HL-60 (cell line): ENCODE measurements at regions not wholly inside any gene's neighbourhood (a gene's known extent, or its start where the extent isn't known, plus 50 kb on each side); places are given as distances from the start of the nearest gene placed in this dataset.

Source experiments
- DNase-seq, 2 experiments: peaks; one replicate each; pipeline ENCODE4 v3.0.0-alpha.2; 2010 to 2020; ENCODE audit warnings: low read depth in 1 of 2, low spot score in 1 of 2
- H3K27ac ChIP-seq: fragments of 250-450 bp; sonication (Bioruptor Pico); replicated peaks from 2 replicates; pipeline ENCODE4 v1.5.1; 2020; ENCODE audit warnings: mild to moderate bottlenecking, moderate library complexity
- H3K27me3 ChIP-seq: fragments of 250-450 bp; sonication (Bioruptor Pico); 2 replicates; pipeline ENCODE4 v1.5.1; 2021; ENCODE audit warnings: mild to moderate bottlenecking, moderate library complexity; ENCODE audit not compliant: insufficient read depth, poor library complexity, severe bottlenecking
- H3K4me3 ChIP-seq: replicated peaks from 2 replicates; pipeline ENCODE4 v1.5.1; 2011; ENCODE audit warnings: mild to moderate bottlenecking, control low read depth, low read length; ENCODE audit not compliant: insufficient read depth
- GABPA ChIP-seq: IDR thresholded peaks from 2 replicates; pipeline ENCODE4 v1.6.1; 2012; ENCODE audit warnings: low read depth
- POLR2AphosphoS5 ChIP-seq: IDR thresholded peaks from 2 replicates; pipeline ENCODE4 v1.6.1; 2012; ENCODE audit warnings: low read depth
- SPI1 ChIP-seq: IDR thresholded peaks from 2 replicates; pipeline ENCODE4 v1.6.1; 2012; ENCODE audit warnings: low read depth, mild to moderate bottlenecking, borderline replicate concordance
- TF ChIP-seq, protein P1 (sequence below): IDR thresholded peaks from 2 replicates; pipeline ENCODE4 v1.6.1; 2012; ENCODE audit warnings: low read depth; ENCODE audit not compliant: insufficient replicate concordance
- TF ChIP-seq, protein P2 (sequence below): IDR thresholded peaks from one replicate; pipeline ENCODE4 v1.5.1; 2011; ENCODE audit warnings: low read length, control low read depth, inconsistent platforms; ENCODE audit not compliant: insufficient read depth

DNA sequence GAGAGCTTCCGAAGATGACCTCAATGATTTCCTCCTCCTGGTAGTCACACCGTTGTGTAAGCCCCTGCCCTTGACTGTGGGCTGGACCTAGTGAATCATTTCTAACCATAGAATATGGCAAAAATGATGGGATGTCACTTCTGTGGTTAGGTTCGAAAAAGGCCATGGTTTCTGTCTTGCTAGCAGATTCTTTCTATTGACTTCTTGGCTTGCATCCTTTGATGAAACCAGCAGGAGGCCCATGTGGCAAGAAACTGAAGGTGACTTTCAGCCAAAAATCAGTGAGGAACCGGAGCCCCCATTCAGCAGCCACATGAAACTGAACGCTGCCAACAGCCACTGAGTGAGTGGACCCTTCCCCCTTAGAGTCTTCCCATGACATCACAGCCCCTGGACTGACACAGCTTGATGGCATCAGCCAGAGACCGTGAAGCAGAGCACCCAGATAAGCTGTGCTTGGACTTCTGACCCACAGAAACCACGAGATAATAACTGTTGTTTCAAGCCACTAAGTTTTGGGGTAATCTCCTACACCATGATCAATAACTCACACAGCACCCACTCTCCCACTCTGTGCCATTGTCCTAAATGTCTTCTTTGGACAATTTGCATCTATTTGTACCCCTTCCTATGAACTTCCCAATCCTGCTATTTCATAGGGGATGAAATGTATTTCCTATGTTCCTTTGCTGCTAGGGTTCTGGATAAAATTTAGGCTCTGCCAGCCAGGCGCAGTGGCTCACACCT is 148.0 kb upstream of the STX18 start:
- Histone ChIP-seq H3K27me3 (no peaks in the 10 kb centered on the region), H3K27ac (no peak overlapping the region), H3K4me3 (no peak overlapping the region)
- TF ChIP-seq GABPA, result no peak
- TF ChIP-seq, protein P1, sequence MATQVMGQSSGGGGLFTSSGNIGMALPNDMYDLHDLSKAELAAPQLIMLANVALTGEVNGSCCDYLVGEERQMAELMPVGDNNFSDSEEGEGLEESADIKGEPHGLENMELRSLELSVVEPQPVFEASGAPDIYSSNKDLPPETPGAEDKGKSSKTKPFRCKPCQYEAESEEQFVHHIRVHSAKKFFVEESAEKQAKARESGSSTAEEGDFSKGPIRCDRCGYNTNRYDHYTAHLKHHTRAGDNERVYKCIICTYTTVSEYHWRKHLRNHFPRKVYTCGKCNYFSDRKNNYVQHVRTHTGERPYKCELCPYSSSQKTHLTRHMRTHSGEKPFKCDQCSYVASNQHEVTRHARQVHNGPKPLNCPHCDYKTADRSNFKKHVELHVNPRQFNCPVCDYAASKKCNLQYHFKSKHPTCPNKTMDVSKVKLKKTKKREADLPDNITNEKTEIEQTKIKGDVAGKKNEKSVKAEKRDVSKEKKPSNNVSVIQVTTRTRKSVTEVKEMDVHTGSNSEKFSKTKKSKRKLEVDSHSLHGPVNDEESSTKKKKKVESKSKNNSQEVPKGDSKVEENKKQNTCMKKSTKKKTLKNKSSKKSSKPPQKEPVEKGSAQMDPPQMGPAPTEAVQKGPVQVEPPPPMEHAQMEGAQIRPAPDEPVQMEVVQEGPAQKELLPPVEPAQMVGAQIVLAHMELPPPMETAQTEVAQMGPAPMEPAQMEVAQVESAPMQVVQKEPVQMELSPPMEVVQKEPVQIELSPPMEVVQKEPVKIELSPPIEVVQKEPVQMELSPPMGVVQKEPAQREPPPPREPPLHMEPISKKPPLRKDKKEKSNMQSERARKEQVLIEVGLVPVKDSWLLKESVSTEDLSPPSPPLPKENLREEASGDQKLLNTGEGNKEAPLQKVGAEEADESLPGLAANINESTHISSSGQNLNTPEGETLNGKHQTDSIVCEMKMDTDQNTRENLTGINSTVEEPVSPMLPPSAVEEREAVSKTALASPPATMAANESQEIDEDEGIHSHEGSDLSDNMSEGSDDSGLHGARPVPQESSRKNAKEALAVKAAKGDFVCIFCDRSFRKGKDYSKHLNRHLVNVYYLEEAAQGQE, result no peak
- TF ChIP-seq, protein P2, sequence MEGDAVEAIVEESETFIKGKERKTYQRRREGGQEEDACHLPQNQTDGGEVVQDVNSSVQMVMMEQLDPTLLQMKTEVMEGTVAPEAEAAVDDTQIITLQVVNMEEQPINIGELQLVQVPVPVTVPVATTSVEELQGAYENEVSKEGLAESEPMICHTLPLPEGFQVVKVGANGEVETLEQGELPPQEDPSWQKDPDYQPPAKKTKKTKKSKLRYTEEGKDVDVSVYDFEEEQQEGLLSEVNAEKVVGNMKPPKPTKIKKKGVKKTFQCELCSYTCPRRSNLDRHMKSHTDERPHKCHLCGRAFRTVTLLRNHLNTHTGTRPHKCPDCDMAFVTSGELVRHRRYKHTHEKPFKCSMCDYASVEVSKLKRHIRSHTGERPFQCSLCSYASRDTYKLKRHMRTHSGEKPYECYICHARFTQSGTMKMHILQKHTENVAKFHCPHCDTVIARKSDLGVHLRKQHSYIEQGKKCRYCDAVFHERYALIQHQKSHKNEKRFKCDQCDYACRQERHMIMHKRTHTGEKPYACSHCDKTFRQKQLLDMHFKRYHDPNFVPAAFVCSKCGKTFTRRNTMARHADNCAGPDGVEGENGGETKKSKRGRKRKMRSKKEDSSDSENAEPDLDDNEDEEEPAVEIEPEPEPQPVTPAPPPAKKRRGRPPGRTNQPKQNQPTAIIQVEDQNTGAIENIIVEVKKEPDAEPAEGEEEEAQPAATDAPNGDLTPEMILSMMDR, result no peak
- no peak for TF ChIP-seq POLR2AphosphoS5
- TF ChIP-seq SPI1, result no peak
- no peak for DNase-seq

DNA sequence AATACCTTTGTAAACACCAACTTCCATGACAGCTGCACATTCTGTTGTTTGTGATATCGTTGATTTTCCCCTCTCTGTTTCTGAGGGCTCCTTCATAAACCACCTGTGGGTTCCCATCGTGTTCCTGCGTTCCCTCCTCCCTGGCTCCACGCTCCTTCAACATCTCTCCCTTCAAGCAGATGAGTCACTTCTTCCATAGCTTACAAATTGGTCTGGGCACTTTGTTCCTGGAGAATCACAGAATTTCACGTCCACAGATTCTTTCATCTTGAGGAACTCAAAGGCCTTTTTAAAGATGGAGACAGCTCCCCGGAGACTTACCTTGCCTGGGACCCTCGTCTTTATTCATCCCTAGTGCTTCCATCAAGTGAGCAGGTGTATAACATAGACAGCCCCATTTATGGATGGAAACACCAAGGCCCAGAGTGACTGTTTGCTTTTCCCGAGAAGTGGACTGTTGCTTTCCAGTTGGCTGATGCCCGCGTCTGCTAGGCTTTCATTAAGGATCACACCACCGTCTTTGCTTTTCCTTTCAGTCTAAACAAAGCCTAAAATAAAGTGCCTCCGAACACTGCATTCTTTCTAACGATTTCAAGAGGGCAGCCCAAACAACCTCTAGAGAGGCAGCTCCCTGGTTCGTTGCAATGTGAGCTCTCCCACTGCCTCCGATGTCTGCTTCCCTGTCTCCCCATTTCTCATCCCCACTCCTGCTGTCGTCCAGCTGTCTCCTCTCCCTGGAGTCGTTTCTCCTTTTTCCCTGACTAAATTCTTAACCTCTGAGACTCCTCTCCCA is 146.3 kb upstream of the STX18 start:
- H3K4me3 ChIP-seq, result no peak overlapping the region
- H3K27me3 ChIP-seq, result no peaks in the 10 kb centered on the region
- DNase-seq, result no peak
- TF ChIP-seq SPI1 (no peak), POLR2AphosphoS5 (no peak), GABPA (no peak)
- TF ChIP-seq, protein P2, result no peak
- TF ChIP-seq, protein P1, result no peak
- no peak overlapping the region for H3K27ac ChIP-seq

DNA sequence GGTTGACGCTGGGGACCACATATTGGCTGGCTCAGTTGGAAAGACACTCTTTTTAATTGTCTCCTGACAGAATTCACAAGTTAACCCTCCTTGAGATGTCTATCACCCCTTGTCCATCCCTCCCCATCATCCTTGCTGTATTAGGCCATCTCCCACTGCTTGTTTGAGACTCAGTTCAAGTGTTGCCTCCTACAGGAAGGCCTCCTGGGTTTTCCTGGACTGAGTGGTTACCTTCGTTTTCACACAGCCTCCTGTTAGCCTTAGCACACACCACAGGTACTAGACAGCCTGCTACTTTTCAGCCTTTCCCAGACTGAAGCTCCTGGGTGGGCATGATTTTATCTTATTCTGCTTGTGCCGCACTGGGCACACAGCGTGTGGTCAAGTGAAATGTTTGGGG is 145.3 kb upstream of the STX18 start:
- Histone ChIP-seq H3K27ac (no peak overlapping the region), H3K4me3 (no peak overlapping the region), H3K27me3 (no peaks in the 10 kb centered on the region)
- TF ChIP-seq, protein P2, result no peak
- TF ChIP-seq POLR2AphosphoS5 (no peak), SPI1 (no peak), GABPA (no peak)
- TF ChIP-seq, protein P1, result no peak
- DNase-seq, result no peak
